ENCODE measurements at regions not wholly inside any gene's neighbourhood (a gene's known extent, or its start where the extent isn't known, plus 50 kb on each side); places are given as distances from the start of the nearest gene placed in this dataset.

GRCh38 chr16:51035110-51035498 is 116.0 kb downstream of the SALL1 start:
- no peak for DNase-seq (ENCODE audit: low spot score)

GRCh38 chr16:51034481-51035109 is 116.5 kb downstream of the SALL1 start:
- no peak for DNase-seq (ENCODE audit: low spot score)

GRCh38 chr16:51031598-51031997 is 119.5 kb downstream of the SALL1 start:
- no peak for DNase-seq (ENCODE audit: low spot score)

DNA sequence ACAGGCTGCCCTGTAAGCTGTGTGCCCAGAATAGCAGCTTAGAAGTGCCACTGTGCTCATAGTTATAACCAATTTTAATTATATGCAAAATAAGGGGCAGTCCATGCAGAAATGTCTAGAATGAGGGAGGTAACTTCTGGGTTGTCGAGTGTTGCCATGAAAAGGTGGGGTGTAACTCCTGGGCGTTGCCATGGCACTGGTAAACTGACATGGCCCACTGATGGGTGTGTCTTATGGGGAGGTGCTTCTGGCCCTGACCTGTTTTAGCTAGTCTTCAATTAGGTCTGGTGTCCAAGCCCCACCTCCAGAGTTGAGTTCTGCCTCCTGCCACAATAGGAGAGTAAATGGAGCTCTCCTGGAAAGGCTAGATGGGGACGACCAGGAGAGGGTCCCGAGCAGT is 120.6 kb downstream of the SALL1 start:
- DNase-seq (ENCODE audit: low spot score), result no peak

DNA sequence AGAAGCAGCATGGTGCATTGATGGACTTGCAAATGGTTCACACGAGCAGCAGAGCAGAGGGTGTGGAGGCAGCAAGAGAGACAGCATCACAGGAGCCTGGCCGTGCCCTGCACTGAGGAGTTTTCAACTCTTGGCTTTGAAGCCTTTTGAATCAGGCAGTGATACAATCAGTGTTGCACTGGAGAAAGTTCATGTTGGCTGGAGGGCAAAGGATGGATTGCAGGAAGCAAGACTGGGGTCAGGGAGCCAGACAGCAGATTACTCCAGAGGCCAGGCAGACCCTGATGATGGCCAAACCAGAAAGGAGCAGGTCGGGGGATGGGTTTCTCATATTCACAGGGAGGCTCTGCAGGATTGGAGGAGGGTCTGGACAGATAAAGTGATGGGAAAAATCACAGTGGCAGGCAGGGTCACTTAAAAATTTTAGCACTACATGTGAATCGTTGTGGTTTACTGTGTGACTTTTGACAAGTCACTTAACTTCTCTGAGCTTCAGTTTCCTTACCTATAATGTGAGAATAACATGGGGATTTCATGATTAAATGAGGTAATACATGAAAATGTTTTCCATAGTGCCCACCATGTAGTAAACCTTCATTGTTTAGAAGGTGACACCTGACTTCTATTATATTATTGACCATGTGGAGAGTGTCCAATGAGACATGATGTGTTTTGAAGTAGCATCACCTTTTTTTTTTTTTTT is 125.3 kb downstream of the SALL1 start:
- no peak for DNase-seq (ENCODE audit: low spot score)

- DNase-seq (ENCODE audit: low spot score), result no peak
Measured at GRCh38 chr16:51024703-51025102, 126.4 kb downstream of the SALL1 start.

GRCh38 chr16:51022955-51023354 is 128.1 kb downstream of the SALL1 start:
- DNase-seq (ENCODE audit: low spot score), result no peak

GRCh38 chr16:51019617-51020016 is 131.5 kb downstream of the SALL1 start:
- no peak for DNase-seq (ENCODE audit: low spot score)

- no peak for DNase-seq (ENCODE audit: low spot score)
Measured at GRCh38 chr16:51017969-51018368, 133.1 kb downstream of the SALL1 start.

- DNase-seq (ENCODE audit: low spot score), result no peak
Measured at GRCh38 chr16:51012396-51012795, 138.7 kb downstream of the SALL1 start.

- DNase-seq (ENCODE audit: low spot score), result no peak
Measured at GRCh38 chr16:51010817-51011216, 140.3 kb downstream of the SALL1 start.

DNA sequence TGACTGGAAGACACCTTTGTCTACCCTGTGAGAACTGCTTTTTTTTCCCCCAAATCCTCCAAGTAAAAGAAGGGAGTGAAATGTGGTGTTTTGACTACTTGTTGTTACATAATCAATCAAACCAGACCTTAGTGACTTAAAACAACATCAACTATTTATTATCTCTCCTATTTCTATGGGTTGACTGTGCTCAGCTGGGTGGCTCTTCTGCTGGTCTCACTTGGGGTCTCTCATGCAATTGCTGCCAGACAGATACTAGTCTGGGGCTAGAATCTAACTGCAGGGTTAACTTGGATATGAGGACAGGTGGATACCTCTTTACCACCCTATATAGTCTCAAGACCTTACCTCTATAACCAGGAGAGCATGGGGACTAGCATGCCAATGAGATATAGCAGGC is 141.3 kb downstream of the SALL1 start:
- no peak for DNase-seq (ENCODE audit: low spot score)

DNA sequence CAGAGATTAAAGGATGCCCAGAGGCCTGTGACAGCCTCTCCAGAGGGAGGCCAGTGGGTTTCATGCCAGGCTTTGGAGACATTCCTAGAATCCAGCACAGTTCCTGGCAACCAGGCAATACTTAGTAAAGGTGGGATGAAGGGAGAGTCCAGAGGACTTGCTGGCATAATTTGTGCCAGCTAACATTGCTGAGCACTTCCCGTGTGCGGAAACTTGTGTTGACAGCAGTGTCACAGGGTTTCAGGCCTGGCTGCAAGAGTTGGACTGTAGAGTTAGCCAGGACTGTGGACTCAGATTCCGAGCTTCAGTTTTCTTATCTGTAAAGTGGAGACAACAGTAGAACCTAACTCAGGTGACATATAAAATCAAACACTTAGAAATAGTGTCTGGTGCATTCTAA is 141.7 kb downstream of the SALL1 start:
- no peak for DNase-seq (ENCODE audit: low spot score)

DNA sequence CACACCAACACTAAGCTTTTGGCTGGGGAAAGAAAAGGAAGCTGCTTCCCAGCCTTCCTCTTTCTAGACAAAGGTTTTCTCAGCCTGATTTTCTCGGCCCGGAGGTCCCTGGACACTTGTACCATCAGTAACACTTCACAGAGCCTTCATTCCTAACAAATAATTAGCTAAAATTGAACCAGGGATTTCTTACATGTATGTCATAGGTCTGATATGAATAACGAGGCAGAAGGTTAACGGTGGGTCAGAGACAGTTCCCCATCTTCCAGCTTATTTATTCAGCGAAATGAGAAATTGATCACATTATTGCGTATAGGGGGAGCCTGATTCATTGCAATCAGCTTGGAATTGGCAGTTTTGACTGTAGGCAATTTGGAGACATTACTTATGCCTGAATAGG is 142.5 kb downstream of the SALL1 start:
- no peak for DNase-seq (ENCODE audit: low spot score)

- no peak for DNase-seq (ENCODE audit: low spot score)
Measured at GRCh38 chr16:51008037-51008436, 143.0 kb downstream of the SALL1 start.

GRCh38 chr16:51003850-51004566 is 147.1 kb downstream of the SALL1 start:
- DNase-seq (ENCODE audit: low spot score), result no peak

DNA sequence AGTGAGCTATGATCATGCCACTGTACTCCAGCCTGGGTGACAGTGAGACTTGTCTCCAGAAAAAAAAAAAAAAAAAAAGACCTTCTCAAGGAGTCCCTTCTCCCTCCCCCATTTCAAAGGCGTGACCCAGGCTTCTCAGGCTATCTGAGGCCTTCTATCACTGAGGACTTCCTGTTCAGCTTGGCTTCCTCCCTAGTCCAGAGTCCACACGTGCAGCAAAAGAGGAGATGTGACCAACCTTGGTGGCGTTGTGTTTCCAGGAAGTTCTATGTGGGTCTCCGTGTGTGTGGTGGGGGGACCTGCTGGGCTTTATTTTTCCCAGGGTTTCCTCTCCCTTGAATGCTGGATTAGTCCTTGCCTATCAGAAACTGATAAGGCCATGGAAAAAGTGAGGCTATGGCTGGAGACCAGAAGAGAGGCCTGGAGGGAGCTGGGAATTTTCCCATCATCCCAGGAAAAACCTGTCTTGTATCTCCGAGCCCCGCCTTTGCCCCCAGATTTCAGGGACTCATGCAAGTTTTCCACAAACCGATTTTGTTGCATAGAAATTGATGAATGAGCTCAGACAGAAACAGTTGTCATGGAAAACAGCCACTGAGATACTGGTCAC is 148.1 kb downstream of the SALL1 start:
- DNase-seq (ENCODE audit: low spot score), result no peak

GRCh38 chr16:50999181-50999580 is 151.9 kb downstream of the SALL1 start:
- no peak for DNase-seq (ENCODE audit: low spot score)

- DNase-seq (ENCODE audit: low spot score), result no peak
Measured at GRCh38 chr16:50998411-50998810, 152.7 kb downstream of the SALL1 start.

- DNase-seq (ENCODE audit: low spot score), result no peak
Measured at GRCh38 chr16:50997679-50998078, 153.4 kb downstream of the SALL1 start.

- no peak for DNase-seq (ENCODE audit: low spot score)
Measured at GRCh38 chr16:50996830-50997186, 154.3 kb downstream of the SALL1 start.

DNA sequence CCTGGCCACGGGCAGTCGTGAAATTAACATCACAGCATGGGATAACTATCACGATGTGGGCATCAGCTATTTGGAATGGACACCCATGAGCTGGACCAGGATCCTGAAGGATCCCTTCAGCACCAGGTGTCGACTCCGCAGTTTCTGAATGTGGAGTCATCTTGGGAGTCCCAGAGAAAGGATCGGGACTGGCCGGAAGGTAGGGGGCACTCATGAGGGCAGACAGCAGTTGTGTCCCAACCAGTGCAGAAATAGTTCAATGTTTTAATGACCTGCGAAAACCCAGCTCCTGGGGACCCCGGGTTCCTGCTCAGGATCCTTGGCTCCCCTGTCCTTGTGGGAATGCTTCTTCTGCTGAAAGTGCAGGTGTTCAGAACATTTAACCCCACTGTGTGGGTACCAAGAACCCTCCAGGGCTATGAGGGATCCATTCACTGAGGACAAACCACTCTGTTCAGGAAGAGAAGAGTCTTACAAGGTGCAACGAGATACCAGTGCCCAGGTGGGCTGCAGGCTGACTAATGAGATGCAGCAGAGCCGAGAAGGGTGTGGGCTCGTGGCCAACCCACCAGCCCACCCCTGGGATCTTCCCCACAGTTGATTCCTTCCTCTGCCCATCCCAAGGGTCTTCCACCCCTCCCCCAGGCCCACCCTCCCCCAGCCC is 154.8 kb downstream of the SALL1 start:
- DNase-seq (ENCODE audit: low spot score), result no peak

- no peak for DNase-seq (ENCODE audit: low spot score)
Measured at GRCh38 chr16:50994995-50995394, 156.1 kb downstream of the SALL1 start.

All from iPS-NIHi11 (cell line).